ENCODE measurements at regions not wholly inside any gene's neighbourhood (a gene's known extent, or its start where the extent isn't known, plus 50 kb on each side); places are given as distances from the start of the nearest gene placed in this dataset.

DNA sequence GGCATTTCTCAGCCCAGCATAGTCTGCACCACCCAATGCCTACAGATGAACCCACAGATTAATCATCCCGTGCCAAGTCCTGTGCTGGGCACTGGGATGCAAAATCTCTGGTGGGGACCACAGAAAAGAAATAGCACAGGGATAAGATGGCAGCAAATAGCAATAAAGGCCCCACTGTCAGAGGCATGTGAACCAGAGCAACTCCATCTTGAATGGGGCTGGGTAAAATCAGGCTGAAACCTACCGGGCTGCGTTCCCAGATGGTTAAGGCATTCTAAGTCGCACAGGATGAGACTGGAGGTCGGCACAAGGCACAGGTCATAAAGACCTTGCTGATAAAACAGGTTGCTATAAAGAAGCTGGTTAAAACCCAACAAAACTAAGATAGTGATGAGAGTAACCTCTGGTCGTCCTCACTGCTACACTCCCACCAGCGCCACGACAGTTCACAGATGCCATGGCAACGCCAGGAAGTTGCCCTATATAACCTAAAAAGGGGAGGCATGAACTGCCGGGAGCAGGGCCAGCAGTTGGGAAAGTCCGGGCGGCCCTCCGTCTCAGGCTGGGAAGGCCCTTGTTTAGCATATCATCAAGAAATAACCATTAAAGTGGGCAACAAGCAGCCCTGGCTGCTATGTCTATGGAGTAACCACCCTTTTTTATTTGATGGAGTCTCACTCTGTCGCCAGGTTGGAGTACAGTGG, 65.2 kb downstream of the C9orf50 start:
- Histone ChIP-seq H3K36me3 (replicated peaks in 1 of 2; ENCODE audit: control insufficient read depth in 1 of 2, insufficient read depth in 2 of 2, low read length in 1 of 2) (no peaks in the 10 kb centered on the region), H3K4me3 (ENCODE audit: low read depth in 2 of 2, low read length in 1 of 2) (no peak overlapping the region), H3F3A (replicated peaks; ENCODE audit: insufficient read depth) (no peaks in the 10 kb centered on the region), H3K4me2 (no peak overlapping the region), H3K27ac (ENCODE audit: low read depth in 2 of 2, low read length in 1 of 2) (no peak overlapping the region; a peak in 1 of 4 replicates), H4K20me1 (ENCODE audit: insufficient read depth) (no peaks in the 10 kb centered on the region), H3K9ac (no peak overlapping the region), H3K27me3 (ENCODE audit: insufficient read depth) (no peaks in the 10 kb centered on the region), H2AFZ (ENCODE audit: low read depth) (no peak overlapping the region), H3K9me3 (no peaks in the 10 kb centered on the region), H3K79me2 (ENCODE audit: insufficient read depth) (no peaks in the 10 kb centered on the region), H3K9me2 (no peaks in the 10 kb centered on the region), H3K4me1 (ENCODE audit: control insufficient read depth in 1 of 2, insufficient read depth in 2 of 2, low read depth in 1 of 2, low read length in 1 of 2) (peaks cover 19 to 32% of the 10 kb centered on the region in 2 experiments)
- no peak for DNase-seq
- no peak for TF ChIP-seq GATA2 (CRISPR knock-in tag; IDR thresholded peaks at IDR 0.05)
- no peak for TF ChIP-seq EP300 (IDR thresholded peaks at IDR 0.05; ENCODE audit: borderline replicate concordance in 1 of 2, low read depth in 1 of 2, low read length in 1 of 2)
- TF ChIP-seq POLR2AphosphoS5 (IDR thresholded peaks at IDR 0.05; ENCODE audit: low read depth, low read length) = no peak
- no peak for TF ChIP-seq FOXM1 (IDR thresholded peaks at IDR 0.05; ENCODE audit: low read depth)
- no peak for TF ChIP-seq RAD21 (IDR thresholded peaks at IDR 0.05; ENCODE audit: low read length)
- TF ChIP-seq ZBTB33 (IDR thresholded peaks at IDR 0.05; ENCODE audit: borderline replicate concordance, low read depth) = no peak
- TF ChIP-seq CHD2 (IDR thresholded peaks at IDR 0.05; ENCODE audit: low read length, partially characterized antibody) = no peak
- TF ChIP-seq, protein P1, sequence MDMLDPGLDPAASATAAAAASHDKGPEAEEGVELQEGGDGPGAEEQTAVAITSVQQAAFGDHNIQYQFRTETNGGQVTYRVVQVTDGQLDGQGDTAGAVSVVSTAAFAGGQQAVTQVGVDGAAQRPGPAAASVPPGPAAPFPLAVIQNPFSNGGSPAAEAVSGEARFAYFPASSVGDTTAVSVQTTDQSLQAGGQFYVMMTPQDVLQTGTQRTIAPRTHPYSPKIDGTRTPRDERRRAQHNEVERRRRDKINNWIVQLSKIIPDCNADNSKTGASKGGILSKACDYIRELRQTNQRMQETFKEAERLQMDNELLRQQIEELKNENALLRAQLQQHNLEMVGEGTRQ (IDR thresholded peaks at IDR 0.05; ENCODE audit: borderline replicate concordance, low read depth, low read length) = no peak
- no peak for TF ChIP-seq TEAD4 (IDR thresholded peaks at IDR 0.05; ENCODE audit: borderline replicate concordance, insufficient read depth)
- no peak for TF ChIP-seq RXRA (IDR thresholded peaks at IDR 0.05; ENCODE audit: borderline replicate concordance, low read depth)
- TF ChIP-seq FOSL2 (IDR thresholded peaks at IDR 0.05; ENCODE audit: borderline replicate concordance, low read depth) = no peak
- TF ChIP-seq, protein P2, sequence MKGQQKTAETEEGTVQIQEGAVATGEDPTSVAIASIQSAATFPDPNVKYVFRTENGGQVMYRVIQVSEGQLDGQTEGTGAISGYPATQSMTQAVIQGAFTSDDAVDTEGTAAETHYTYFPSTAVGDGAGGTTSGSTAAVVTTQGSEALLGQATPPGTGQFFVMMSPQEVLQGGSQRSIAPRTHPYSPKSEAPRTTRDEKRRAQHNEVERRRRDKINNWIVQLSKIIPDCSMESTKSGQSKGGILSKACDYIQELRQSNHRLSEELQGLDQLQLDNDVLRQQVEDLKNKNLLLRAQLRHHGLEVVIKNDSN (IDR thresholded peaks at IDR 0.05; ENCODE audit: borderline replicate concordance, low read depth) = no peak
- TF ChIP-seq TCF12 (IDR thresholded peaks at IDR 0.05) = no peak
- no peak for TF ChIP-seq NFIC (IDR thresholded peaks at IDR 0.05; ENCODE audit: borderline replicate concordance)
- TF ChIP-seq MAX (IDR thresholded peaks at IDR 0.05; ENCODE audit: low read depth) = no peak
- no peak for TF ChIP-seq ELF1 (IDR thresholded peaks at IDR 0.05)
- TF ChIP-seq, protein P3, sequence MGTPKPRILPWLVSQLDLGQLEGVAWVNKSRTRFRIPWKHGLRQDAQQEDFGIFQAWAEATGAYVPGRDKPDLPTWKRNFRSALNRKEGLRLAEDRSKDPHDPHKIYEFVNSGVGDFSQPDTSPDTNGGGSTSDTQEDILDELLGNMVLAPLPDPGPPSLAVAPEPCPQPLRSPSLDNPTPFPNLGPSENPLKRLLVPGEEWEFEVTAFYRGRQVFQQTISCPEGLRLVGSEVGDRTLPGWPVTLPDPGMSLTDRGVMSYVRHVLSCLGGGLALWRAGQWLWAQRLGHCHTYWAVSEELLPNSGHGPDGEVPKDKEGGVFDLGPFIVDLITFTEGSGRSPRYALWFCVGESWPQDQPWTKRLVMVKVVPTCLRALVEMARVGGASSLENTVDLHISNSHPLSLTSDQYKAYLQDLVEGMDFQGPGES (IDR thresholded peaks at IDR 0.05; ENCODE audit: low read depth, low read length) = no peak
- TF ChIP-seq FOXJ3 (CRISPR knock-in tag; IDR thresholded peaks at IDR 0.05) = no peak
- ChIA-PET POLR2A (no interaction called here), CTCF (no interaction called here)
- WGBS (ENCODE audit: low lambda C conversion rate) = 90% methylated on average over 14 of the region's 14 CpGs
